Parathyroid adenoma (tissue), 2 donors: ENCODE measurements at regions not wholly inside any gene's neighbourhood (a gene's known extent, or its start where the extent isn't known, plus 50 kb on each side); places are given as distances from the start of the nearest gene placed in this dataset.

Source experiments
- H2AFZ ChIP-seq: fragments of 300-600 bp; sonication (generic); one replicate; pipeline ENCODE4 v1.7.0; 2017; ENCODE audit warnings: antibody characterized with exemption, mild to moderate bottlenecking
- H3K27ac ChIP-seq: fragments of 300-600 bp; sonication (generic); one replicate; pipeline ENCODE4 v1.7.0; 2017
- H3K27me3 ChIP-seq: fragments of 300-600 bp; sonication (generic); one replicate; pipeline ENCODE4 v1.7.0; 2017; ENCODE audit warnings: low read length; ENCODE audit not compliant: control insufficient read depth, insufficient read depth
- H3K36me3 ChIP-seq: fragments of 300-600 bp; sonication (generic); one replicate; pipeline ENCODE4 v1.7.0; 2017; ENCODE audit warnings: low read length; ENCODE audit not compliant: control insufficient read depth, insufficient read depth
- H3K4me1 ChIP-seq: fragments of 300-600 bp; sonication (generic); one replicate; pipeline ENCODE4 v1.7.0; 2017; ENCODE audit warnings: control low read depth
- H3K4me2 ChIP-seq: fragments of 300-600 bp; sonication (generic); one replicate; pipeline ENCODE4 v1.7.0; 2017; ENCODE audit warnings: low read length
- H3K4me3 ChIP-seq: fragments of 300-600 bp; sonication (generic); one replicate; pipeline ENCODE4 v1.7.0; 2017; ENCODE audit warnings: low read depth, low read length
- H3K79me2 ChIP-seq: fragments of 300-600 bp; sonication (generic); one replicate; pipeline ENCODE4 v1.7.0; 2017; ENCODE audit warnings: control low read depth
- H3K9ac ChIP-seq: fragments of 300-600 bp; sonication (generic); one replicate; pipeline ENCODE4 v1.7.0; 2017; ENCODE audit warnings: mild to moderate bottlenecking
- H3K9me3 ChIP-seq: fragments of 300-600 bp; sonication (generic); one replicate; pipeline ENCODE4 v1.7.0; 2017; ENCODE audit warnings: low read length; ENCODE audit not compliant: control insufficient read depth
- CTCF ChIP-seq: fragments of 300-600 bp; sonication (generic); IDR thresholded peaks from one replicate; pipeline ENCODE4 v1.7.0; 2017; ENCODE audit warnings: antibody characterized with exemption, mild to moderate bottlenecking
- donor health status: primary hyperparathyroidism.

- Histone ChIP-seq H3K9ac (no peak overlapping the region), H3K9me3 (no peaks in the 10 kb centered on the region), H3K4me1 (no peaks in the 10 kb centered on the region), H3K27me3 (no peaks in the 10 kb centered on the region), H3K4me3 (no peak overlapping the region), H3K27ac (no peak overlapping the region), H3K36me3 (no peaks in the 10 kb centered on the region), H3K79me2 (no peaks in the 10 kb centered on the region), H2AFZ (no peak overlapping the region), H3K4me2 (no peak overlapping the region)
- no peak for TF ChIP-seq CTCF
Observed at GRCh38 chr12:132436791-132437251, 53.1 kb upstream of the FBRSL1 start.

GRCh38 chr12:132435486-132436187 lies 54.3 kb upstream of the FBRSL1 start:
- H3K9me3 ChIP-seq: no peaks in the 10 kb centered on the region
- H3K4me3 ChIP-seq: no peak overlapping the region
- H2AFZ ChIP-seq: no peak overlapping the region
- no peaks in the 10 kb centered on the region for H3K36me3 ChIP-seq
- no peaks in the 10 kb centered on the region for H3K4me1 ChIP-seq
- no peak overlapping the region for H3K9ac ChIP-seq
- no peak for TF ChIP-seq CTCF
- H3K79me2 ChIP-seq: no peaks in the 10 kb centered on the region
- H3K27me3 ChIP-seq: no peaks in the 10 kb centered on the region
- H3K27ac ChIP-seq: no peak overlapping the region
- no peak overlapping the region for H3K4me2 ChIP-seq

GRCh38 chr12:132433641-132434395 lies 56.1 kb upstream of the FBRSL1 start:
- Histone ChIP-seq H3K79me2 (no peaks in the 10 kb centered on the region), H3K4me1 (no peaks in the 10 kb centered on the region), H3K9me3 (no peaks in the 10 kb centered on the region), H3K9ac (no peak overlapping the region), H3K27me3 (no peaks in the 10 kb centered on the region), H3K4me2 (no peak overlapping the region), H3K36me3 (no peaks in the 10 kb centered on the region), H3K4me3 (no peak overlapping the region), H2AFZ (no peak overlapping the region), H3K27ac (no peak overlapping the region)
- no peak for TF ChIP-seq CTCF

GRCh38 chr12:132432721-132433577 lies 57.0 kb upstream of the FBRSL1 start:
- no peak for TF ChIP-seq CTCF
- H3K79me2 ChIP-seq: no peaks in the 10 kb centered on the region
- no peak overlapping the region for H3K27ac ChIP-seq
- H3K36me3 ChIP-seq: no peaks in the 10 kb centered on the region
- no peak overlapping the region for H2AFZ ChIP-seq
- H3K27me3 ChIP-seq: no peaks in the 10 kb centered on the region
- no peak overlapping the region for H3K9ac ChIP-seq
- no peaks in the 10 kb centered on the region for H3K9me3 ChIP-seq
- H3K4me3 ChIP-seq: no peak overlapping the region
- H3K4me2 ChIP-seq: no peak overlapping the region
- H3K4me1 ChIP-seq: no peaks in the 10 kb centered on the region
